ENCODE measurements at regions not wholly inside any gene's neighbourhood (a gene's known extent, or its start where the extent isn't known, plus 50 kb on each side); places are given as distances from the start of the nearest gene placed in this dataset.

GRCh38 chr6:76701610-76702009 is 629.1 kb upstream of the IMPG1 start:
- no peak for TF ChIP-seq REST (IDR thresholded peaks at IDR 0.05; ENCODE audit: insufficient read depth in 1 of 2, low read depth in 2 of 2, low read length in 2 of 2)
- TF ChIP-seq POLR2AphosphoS5 (IDR thresholded peaks at IDR 0.05; ENCODE audit: low read depth, low read length) = no peak
- TF ChIP-seq TAF1 (IDR thresholded peaks at IDR 0.05; ENCODE audit: borderline replicate concordance, insufficient read depth, low read length) = no peak
- TF ChIP-seq SIN3A (IDR thresholded peaks at IDR 0.05; ENCODE audit: borderline replicate concordance, insufficient read depth, low read length) = no peak
- TF ChIP-seq FOXP2 (optimal IDR thresholded peaks at IDR 0.05; ENCODE audit: borderline replicate concordance, extremely low read depth, extremely low read length, insufficient read depth) = no peak

- TF ChIP-seq TAF1 (IDR thresholded peaks at IDR 0.05; ENCODE audit: borderline replicate concordance, insufficient read depth, low read length) = no peak
- no peak for TF ChIP-seq SIN3A (IDR thresholded peaks at IDR 0.05; ENCODE audit: borderline replicate concordance, insufficient read depth, low read length)
- TF ChIP-seq POLR2AphosphoS5 (IDR thresholded peaks at IDR 0.05; ENCODE audit: low read depth, low read length) = no peak
- TF ChIP-seq FOXP2 (optimal IDR thresholded peaks at IDR 0.05; ENCODE audit: borderline replicate concordance, extremely low read depth, extremely low read length, insufficient read depth) = no peak
- TF ChIP-seq REST (IDR thresholded peaks at IDR 0.05; ENCODE audit: insufficient read depth in 1 of 2, low read depth in 2 of 2, low read length in 2 of 2) = no peak
Observed at GRCh38 chr6:76697585-76697984, 625.1 kb upstream of the IMPG1 start.

GRCh38 chr6:76694795-76695194 is 622.3 kb upstream of the IMPG1 start:
- TF ChIP-seq REST (IDR thresholded peaks at IDR 0.05; ENCODE audit: insufficient read depth in 1 of 2, low read depth in 2 of 2, low read length in 2 of 2) (no peak), TAF1 (IDR thresholded peaks at IDR 0.05; ENCODE audit: borderline replicate concordance, insufficient read depth, low read length) (no peak), FOXP2 (optimal IDR thresholded peaks at IDR 0.05; ENCODE audit: borderline replicate concordance, extremely low read depth, extremely low read length, insufficient read depth) (no peak), POLR2AphosphoS5 (IDR thresholded peaks at IDR 0.05; ENCODE audit: low read depth, low read length) (no peak), SIN3A (IDR thresholded peaks at IDR 0.05; ENCODE audit: borderline replicate concordance, insufficient read depth, low read length) (no peak)

- TF ChIP-seq REST (IDR thresholded peaks at IDR 0.05; ENCODE audit: insufficient read depth in 1 of 2, low read depth in 2 of 2, low read length in 2 of 2) (no peak), FOXP2 (optimal IDR thresholded peaks at IDR 0.05; ENCODE audit: borderline replicate concordance, extremely low read depth, extremely low read length, insufficient read depth) (no peak), TAF1 (IDR thresholded peaks at IDR 0.05; ENCODE audit: borderline replicate concordance, insufficient read depth, low read length) (no peak), SIN3A (IDR thresholded peaks at IDR 0.05; ENCODE audit: borderline replicate concordance, insufficient read depth, low read length) (no peak), POLR2AphosphoS5 (IDR thresholded peaks at IDR 0.05; ENCODE audit: low read depth, low read length) (no peak)
Observed at GRCh38 chr6:76684875-76685274, 612.4 kb upstream of the IMPG1 start.

GRCh38 chr6:76683985-76684384 is 611.5 kb upstream of the IMPG1 start:
- TF ChIP-seq FOXP2 (optimal IDR thresholded peaks at IDR 0.05; ENCODE audit: borderline replicate concordance, extremely low read depth, extremely low read length, insufficient read depth) = no peak
- no peak for TF ChIP-seq POLR2AphosphoS5 (IDR thresholded peaks at IDR 0.05; ENCODE audit: low read depth, low read length)
- TF ChIP-seq TAF1 (IDR thresholded peaks at IDR 0.05; ENCODE audit: borderline replicate concordance, insufficient read depth, low read length) = no peak
- no peak for TF ChIP-seq SIN3A (IDR thresholded peaks at IDR 0.05; ENCODE audit: borderline replicate concordance, insufficient read depth, low read length)
- TF ChIP-seq REST (IDR thresholded peaks at IDR 0.05; ENCODE audit: insufficient read depth in 1 of 2, low read depth in 2 of 2, low read length in 2 of 2) = no peak

All from PFSK-1 (cell line).